NCI-H446 treated with DMSO at 0.1 percent for 48 hours (cell line): ENCODE measurements at regions not wholly inside any gene's neighbourhood (a gene's known extent, or its start where the extent isn't known, plus 50 kb on each side); places are given as distances from the start of the nearest gene placed in this dataset.

Experiments
- DNase-seq: peaks from one replicate; lab custom pipeline; 2025; lab: John Stamatoyannopoulos, UW

DNA sequence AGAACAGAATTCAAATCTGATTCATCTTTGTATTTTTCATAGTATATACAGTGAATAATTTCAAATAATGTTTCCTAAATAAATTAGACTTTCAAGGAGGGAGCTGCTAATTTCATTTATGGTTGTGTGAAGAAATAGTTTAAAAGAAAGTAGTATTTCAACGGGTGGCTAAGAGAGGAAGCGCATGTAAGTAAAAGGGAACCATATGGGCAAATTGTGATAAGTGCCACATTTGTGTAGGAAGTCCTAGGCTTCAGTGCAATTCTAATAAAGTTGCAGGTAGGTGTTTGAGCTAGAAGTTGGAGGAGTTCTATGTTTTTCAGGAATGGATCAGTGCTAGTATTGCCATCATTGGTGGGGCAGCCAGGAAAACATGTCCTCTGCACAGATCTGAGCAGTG is 178.8 kb upstream of the PRDM1 start:
- DNase-seq: no peak

DNA sequence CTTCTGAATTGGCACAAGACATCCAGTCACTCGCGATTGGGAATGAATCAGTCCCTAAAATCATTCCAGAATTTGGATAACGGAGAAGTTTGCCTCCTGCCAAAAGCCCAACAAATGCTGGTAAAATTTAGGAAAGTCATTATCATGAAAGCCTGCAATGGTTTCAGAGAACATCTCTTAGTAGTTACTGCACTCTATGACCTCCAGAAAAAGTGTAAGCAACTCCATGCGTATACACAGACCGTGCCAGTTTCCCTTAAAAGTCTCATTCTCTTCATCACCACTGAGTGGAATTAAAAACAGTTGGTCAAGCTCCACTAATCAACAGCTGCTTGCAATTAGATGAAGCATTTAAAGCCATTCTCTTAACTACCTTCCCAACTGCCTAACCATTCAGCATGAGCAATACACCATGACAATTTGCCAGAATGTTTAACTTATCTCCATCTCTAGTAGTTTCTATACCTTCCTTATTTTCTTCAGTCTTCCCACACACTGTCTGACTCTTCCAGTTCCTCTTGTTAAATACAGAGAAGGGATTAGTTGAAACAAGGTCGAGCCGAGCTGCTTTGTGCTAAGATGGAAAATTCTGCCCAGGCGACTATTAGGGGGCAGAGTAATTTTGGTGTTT is 183.6 kb upstream of the PRDM1 start:
- DNase-seq: peak; percentile 71

DNA sequence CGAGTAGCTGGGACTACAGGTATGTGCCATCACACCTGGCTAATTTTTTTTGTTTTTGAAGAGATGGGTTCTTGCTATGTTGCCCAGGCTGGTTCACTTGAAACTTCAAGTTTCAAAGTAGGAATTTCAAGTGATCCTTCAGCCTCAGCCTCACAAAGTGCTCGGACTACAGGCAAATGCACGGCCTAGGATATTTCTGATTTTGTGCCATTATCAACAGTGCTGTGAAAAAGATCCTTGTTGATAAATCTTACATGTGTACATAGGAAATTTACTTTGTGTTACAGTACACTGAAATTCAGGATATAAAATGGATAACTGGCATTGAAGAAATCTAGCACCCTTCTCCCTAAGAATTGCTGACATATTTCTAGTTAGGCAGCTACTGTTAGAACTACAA is 184.6 kb upstream of the PRDM1 start:
- no peak for DNase-seq

DNA sequence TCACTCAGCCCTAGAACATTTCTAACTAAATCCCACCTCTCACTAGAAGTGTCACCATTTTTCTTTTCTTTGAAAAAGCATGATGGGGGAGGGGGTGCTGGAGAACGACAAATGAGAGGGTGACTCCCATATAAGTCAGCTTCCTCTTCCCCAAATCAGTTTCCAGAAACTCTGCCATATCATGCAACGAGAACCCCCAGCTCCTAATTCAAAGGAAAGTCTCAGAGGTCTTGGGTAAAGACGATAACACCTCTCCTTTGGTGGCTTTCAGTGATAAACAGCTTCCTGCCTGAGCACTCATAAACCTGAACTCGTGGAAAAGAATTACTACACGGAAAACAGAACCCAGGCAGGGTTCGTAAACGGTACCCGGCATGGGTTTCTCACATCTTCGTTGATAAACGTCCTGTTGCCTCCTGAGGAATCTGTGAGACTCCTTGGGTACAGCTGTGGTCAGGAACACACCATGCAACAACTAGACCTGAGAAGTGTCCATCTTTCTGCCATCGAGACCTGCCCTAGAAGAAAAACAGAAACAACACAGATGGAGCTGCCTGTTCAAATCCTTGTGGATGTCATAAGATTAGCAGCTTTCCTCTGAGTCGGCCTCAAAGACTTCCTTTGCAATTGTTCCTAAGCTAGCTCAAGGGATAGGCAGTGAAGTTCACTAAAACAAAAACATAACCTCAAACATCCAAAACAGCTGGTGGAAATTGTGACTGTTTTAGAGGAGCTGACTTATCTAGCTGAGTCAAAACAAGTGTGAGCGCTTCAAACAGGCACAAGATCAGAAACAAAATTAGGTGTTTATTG is 185.8 kb upstream of the PRDM1 start:
- no peak for DNase-seq

DNA sequence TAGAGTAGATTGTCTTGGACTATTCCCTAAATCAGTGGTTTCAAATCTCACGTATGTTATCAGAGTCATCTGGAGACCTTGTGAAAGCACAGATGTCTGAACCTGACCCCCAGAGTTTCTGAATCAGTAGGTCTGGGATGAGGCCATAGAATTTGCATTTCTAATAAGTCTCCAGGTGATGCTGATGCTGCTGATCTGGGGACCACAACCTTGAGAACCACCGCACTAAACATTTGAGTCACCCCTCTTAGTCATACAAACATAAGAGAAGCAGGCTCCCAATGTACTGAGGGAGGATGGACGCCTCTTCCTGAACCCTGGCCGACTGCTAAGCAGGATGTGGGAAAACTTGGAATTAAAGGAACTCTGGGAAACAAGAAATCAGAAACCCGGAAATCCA is 187.8 kb upstream of the PRDM1 start:
- no peak for DNase-seq

DNA sequence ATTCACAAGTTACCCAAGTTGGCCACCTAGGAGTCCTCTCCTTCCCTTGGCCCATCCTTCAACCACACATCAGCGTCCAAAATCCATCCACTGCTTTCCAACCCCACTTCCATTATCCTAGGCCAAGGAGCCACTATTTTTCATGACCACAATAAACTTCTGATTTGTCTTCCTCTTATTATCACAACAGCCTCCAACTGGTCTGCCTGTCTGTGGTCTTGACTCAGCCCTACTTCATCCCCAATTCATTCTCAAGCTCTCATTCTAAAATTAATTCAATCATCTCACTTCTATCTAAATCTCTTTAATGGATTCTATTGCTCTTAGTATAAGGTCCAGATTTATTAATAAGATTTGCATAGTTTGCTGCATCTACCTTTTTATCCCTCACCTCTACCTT is 189.0 kb upstream of the PRDM1 start:
- DNase-seq: no peak

DNA sequence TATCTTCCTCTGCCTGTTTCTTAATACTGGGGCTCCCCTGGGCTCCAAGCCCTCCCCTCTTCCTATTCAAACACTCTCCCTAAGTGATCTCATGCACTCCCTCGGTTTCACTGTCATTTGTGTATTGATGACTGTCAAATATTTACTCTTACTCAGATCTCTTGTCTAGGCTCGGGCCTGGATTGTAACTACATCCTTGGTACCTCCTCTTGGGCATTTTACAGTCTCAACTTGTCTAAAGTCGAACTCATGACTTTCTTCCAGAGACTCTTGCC is 189.4 kb upstream of the PRDM1 start:
- no peak for DNase-seq

DNA sequence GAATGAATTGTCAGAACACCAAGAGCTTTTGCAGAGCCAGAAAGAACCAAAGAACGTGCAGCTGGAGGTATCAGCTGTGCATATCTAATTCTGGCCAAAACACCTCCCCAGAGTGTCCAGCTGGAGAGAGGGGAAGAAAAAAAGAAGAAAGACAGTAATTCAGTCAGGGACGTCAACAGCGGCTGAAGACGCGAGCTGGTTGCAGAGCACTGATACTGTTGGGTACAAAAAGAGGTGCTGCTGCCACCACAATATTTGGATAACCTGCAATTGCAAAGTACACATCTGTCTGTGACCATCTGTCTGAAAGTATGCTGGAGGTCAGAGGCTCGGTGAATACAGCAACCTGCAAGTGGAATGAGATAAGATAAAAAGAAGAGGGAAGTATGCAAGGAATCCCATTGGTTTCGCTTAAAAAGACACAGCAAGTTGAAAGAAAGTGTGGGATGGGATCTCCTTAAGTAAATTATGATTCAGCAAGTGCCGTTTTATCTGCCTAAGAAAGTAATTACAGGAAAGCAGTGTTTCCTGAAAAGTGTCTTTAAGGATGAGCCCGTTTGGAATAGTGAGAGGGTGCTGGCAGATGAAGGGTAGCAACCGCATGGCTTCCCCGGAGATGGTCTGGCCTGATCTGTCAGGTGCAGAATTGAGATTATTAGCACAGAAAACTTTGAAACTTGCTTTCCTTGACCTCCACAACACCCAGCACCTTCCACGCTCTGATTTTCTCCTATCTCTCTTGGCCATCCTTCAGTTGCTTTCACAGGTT is 189.9 kb upstream of the PRDM1 start:
- no peak for DNase-seq

DNA sequence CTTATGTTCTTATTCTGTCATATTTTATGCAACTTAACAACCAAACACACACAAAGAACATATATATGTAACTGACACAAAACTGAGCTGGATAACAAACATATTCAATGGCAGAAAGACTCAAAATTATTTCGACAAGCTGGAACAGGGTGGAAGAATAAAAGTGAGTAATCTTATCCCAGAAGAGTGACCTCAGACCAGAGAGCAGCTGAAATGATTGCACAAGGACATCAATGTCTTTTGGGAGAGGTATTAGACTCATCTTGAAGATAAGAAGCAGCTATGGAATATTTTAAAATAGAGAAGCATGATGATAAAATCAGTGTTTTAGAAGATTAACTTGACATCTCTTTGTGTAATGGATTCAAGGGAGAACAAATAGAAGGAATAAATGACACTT is 191.6 kb upstream of the PRDM1 start:
- no peak for DNase-seq

DNA sequence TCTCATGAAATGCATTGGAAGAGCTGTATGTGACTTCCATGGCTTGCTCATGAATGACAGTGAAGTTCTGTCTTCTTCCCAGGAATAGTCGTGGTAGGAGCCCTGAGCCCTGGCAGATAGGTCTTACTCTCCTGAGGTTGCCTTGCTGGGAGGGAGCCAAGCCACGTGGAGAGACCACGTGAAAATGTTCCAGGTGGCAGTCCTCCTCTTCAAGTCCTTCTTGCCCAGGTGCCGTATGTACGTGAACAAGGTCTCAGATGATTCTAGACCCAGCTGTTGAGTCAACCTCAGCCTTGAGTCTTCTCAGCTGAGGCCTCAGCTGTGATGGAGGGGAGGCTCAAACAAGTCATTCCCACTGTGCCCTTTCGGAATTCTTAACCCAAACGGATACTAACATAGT is 192.4 kb upstream of the PRDM1 start:
- no peak for DNase-seq

DNA sequence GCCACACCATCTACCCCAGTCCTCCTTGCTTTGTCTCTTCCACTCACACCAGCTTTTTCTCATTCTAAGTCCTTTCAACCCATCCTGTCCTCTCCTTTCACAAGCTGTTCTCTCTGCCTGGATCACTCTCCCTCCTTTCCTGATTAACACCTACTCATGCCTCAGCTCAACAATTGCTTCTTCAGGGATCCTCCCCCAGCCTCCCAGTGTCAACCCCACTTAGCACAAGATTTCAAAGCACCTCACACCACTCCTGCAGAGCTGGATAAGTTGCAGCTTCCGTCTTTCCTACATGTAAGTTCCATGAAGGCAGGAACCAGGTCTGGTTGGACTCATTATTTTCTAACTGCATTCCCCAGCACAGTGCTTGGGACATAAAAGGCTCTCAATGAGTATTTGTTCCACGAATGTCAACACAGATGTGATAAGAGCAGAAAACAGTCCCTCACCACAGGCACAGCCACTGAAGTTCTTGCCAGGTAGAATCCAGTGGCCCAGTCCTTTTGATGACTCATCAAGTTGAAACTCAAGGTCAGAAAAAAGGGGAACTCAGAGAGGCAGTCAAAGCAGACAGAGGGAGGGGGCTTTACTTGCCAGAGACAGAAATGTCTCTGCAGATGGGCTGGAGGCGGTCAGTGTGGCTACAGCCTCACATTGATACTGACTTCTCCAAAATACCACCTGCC is 193.4 kb upstream of the PRDM1 start:
- no peak for DNase-seq

DNA sequence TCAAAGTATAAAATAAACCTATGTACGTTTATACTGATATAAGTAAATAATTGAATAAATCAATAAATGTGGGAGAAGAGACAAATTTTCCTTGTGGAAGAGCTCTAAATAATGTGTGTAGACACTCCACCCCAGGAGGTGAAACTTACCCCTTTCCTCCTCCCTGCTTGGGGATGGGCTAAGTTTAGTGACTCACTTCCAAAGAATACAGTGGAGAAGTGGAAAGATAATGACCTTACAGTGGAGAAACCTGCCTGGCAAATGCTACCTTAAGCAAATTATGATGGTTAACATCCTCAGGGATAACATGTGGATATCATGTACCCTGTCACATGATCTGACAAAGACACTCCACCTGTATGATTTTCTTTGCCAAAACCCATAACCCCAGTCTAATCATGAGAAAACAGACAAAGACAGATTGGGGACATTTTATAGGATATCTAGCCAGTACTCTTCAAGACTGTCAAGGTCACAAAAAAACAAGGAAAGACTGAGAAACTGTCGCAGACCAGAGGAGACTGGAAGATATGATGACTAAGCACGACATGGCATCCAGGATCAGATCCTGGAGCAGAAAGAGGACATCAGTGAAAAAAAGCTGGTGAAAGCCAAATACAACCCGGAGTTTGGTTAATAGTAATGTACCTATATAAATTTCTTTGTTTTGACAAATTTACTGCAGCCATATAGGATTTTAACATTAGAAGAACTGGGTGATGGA is 195.5 kb upstream of the PRDM1 start:
- DNase-seq: no peak

DNA sequence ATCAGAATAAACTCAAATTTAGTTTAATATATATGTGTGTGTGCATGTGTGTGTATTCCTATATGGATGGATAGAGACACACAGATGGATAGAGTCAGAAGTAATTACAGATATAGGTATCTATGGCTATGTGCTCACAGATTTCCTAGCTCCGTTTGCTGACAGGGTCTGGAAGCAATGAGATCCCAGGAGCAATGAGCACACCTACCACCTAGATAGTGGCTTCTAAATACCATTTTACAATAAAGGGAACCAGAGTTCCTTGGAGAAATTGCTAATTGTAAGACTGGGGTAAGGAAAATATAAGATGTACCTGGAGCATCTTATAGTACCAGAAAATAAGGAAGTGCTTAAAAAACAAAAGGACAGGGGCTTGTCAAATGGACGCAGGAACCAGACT is 196.2 kb upstream of the PRDM1 start:
- no peak for DNase-seq

DNA sequence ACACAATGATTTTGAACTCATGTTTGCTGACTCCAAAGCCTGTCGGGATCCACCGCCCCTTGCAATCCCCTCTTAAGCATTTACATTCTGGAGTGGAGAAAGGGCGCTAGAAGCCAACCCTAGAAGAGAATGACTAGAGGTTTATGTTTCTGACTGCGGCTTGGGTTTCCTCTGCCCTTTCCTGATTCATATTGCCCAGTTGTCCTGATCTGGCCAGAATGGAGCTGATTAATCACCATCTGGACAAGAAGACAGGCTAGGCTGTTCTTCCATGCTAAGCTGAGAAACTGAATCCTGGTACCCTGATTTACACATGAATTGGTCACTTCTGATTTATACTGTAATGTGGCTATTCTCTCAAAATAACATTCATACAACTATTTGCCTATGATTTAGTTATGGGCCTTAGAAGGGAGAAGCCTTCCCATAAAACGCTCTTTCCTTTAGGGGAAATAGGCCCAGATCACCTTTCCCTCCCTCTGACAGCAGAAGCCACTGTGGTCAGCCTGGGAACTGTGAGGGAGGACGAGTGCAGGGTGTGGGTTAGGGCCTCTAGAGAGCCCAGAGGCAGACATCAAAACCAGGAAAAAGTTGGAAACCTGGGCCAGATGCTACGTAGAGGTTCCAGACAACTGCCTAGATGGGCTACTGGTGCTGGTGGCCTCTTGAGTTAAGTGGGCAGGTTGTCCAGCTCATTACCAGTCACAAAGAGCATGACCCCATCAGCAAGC is 199.2 kb upstream of the PRDM1 start:
- no peak for DNase-seq

DNA sequence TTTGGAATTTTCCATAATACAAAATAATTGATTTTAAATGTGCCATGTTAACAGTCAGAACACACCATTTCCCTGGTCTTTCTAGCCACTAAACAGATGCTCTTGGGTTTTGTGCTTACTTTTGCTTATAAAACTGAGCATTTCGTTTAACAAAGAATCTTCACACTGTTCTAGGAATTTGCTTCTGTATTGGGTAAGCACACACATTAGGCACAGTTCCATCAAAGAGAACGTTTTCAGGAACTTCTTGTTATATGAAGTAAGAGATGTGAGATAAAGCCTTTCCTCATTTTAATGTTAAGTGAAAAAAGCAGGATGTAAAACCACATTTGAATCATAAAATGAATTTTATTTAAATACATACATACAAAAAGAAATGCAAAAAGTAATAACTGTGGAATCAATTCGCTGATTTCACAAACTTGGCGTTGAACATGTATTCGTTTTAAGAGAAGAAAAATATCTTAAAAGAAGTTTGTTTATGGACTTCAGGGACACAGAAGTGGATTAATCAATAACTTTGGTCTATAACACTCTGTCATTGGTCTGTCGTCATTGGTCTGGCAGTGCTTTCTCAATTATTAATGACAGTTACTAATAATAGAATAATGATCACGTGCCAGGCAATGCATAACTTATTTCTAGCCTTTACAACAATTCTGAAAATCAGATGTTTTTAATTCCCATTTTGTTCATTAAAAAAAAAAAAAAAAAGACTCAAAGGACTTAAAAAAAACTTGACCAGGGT is 199.9 kb upstream of the PRDM1 start:
- DNase-seq: no peak

DNA sequence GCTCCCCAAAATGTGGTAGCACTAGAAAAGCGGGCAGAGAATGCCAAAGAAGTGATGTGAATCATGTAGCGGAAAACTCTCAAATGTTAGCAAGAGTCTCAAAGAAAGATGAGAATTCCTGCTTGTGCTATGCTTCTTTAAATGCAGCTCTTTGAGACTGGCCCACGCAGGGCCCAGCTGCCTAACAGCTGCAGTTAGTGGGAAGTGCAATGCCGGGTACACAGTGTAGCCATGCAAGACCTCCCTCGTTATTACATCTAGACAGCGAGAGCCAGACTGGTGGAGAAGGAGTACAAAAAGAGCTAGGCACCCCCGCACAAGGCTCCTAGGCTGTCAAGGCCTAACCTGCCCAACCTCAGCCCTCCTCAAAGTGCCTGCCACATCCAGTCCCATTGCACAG is 201.7 kb upstream of the PRDM1 start:
- DNase-seq: no peak

DNA sequence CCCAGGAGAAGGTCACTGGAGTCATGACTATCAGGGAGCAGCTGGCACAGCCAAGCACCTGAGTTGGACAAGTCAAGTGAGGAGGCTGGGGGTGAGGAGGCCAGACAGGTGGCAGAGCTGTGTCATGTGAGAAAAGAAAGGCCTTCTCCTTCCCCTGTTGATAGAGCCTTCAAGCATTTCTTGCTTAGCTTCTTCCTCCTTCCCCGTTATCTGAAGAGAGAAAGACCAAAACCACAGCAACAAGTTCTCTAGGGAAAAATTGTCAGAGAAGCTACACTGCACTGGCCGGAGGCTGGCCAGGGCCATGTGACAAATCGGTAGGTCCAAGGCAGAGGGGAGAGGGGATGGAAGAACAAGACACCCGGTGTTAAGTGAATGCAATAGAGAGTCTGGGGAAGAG is 202.1 kb upstream of the PRDM1 start:
- DNase-seq: no peak

DNA sequence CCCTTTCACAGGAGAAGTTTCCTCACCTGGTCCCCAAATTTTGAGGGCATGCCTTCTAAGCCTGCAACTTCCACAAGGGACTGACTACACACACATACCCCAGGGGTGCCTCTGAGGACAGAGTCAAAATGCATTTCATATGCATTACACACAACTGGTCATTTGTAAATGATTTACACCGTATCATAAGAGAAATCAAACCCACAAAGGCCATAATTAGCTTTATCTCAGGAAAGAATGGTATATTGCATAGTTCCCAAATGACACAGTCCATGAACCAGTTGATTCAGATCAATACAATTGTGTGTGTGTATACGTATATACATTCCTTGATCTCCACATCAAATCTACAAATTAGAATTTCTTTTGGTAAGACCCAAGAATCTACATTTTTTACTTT is 203.3 kb upstream of the PRDM1 start:
- no peak for DNase-seq

DNA sequence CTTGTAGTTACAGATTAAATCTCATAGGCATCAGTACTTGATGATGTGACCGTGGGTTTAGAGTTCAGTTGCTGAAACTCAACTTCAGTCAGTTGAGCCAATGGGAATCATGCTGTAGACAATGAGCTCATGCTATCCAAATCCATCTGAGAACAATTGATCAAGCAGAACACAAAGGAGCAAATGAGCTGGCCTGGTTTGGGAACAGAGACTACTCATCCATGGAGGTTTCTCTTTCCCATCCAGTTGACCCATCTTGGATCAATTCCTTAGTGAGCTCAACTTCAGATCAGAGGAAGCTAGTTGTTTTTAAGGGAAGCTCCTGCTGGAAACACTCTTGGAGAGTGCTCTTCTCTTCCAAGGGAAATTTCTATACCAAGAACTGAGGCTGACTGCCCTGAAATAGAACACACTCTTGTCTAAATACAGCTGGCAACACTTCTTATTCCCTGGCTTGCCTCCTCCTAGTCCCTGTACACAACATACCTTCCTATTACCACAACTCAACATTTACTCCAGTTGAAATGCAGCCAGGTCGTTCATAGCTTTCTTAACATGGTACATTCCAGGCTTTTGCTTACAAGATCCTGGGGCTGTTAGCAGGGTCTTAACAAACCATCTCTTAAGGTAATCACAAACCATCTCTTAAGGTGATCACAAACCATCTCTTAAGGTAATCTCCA is 203.9 kb upstream of the PRDM1 start:
- no peak for DNase-seq

DNA sequence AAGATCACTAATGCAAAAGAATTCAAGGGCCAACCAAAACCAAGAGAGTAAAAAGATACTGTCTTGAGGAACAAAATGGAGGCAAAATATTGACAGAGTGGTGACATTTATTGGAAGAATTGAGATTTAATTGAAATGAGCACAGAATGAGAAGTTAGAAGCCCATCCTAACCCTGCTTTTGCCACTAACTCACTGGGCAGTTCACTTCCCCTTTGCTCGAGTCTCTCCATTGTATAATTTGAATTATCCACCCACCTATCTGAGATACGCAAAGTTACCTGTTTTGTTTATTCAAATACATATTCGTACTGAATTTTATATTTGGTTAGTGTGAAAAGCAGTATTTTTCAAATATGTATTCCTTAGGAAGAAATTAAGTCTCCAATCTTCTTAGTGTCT is 204.5 kb upstream of the PRDM1 start:
- no peak for DNase-seq
